ENCODE measurements at regions not wholly inside any gene's neighbourhood (a gene's known extent, or its start where the extent isn't known, plus 50 kb on each side); places are given as distances from the start of the nearest gene placed in this dataset.
"Not testable (repeated sequence)": the region's sequence is repeated elsewhere in the genome, so short reads cannot be mapped to it uniquely, and the experiment has no call there.

GRCh38 chr11:110855191-110855590 lies 143.0 kb upstream of the ARHGAP20 start:
- no peak overlapping the region for H3K4me3 ChIP-seq (ENCODE audit: low read length)
- H3K4me1 ChIP-seq (ENCODE audit: low read length) = no peaks in the 10 kb centered on the region
- TF ChIP-seq EZH2 (optimal IDR thresholded peaks at IDR 0.05; ENCODE audit: low read depth, low read length) (no peak), CTCF (IDR thresholded peaks at IDR 0.05; ENCODE audit: low read length) (no peak), EZH2phosphoT487 (IDR thresholded peaks at IDR 0.05; ENCODE audit: low read length) (no peak)
- no peak overlapping the region for H3K9ac ChIP-seq (ENCODE audit: low read length)
- H3K79me2 ChIP-seq (ENCODE audit: low read length) = no peaks in the 10 kb centered on the region
- H3K27ac ChIP-seq (ENCODE audit: low read length) = no peak overlapping the region
- H4K20me1 ChIP-seq (ENCODE audit: insufficient read depth, low read length) = no peaks in the 10 kb centered on the region
- no peaks in the 10 kb centered on the region for H3K9me3 ChIP-seq (replicated peaks; ENCODE audit: insufficient read depth, low read length)
- H2AFZ ChIP-seq (ENCODE audit: low read length) = no peak overlapping the region
- no peaks in the 10 kb centered on the region for H3F3A ChIP-seq (ENCODE audit: insufficient read depth, low read length)
- H3K4me2 ChIP-seq (ENCODE audit: low read depth, low read length) = no peak overlapping the region
- H3K36me3 ChIP-seq (replicated peaks; ENCODE audit: insufficient read depth, low read length) = no peaks in the 10 kb centered on the region
- DNase-seq = no peak
- H3K9me2 ChIP-seq (replicated peaks; ENCODE audit: insufficient read depth, low read length) = no peaks in the 10 kb centered on the region
- H3K27me3 ChIP-seq (replicated peaks; ENCODE audit: insufficient read depth, low read length) = no peaks in the 10 kb centered on the region

GRCh38 chr11:110852921-110853490 lies 140.8 kb upstream of the ARHGAP20 start:
- no peaks in the 10 kb centered on the region for H3K36me3 ChIP-seq (replicated peaks; ENCODE audit: insufficient read depth, low read length)
- H2AFZ ChIP-seq (ENCODE audit: low read length) = no peak overlapping the region
- no peak overlapping the region for H3K27ac ChIP-seq (ENCODE audit: low read length)
- no peaks in the 10 kb centered on the region for H3F3A ChIP-seq (ENCODE audit: insufficient read depth, low read length)
- H3K4me3 ChIP-seq (ENCODE audit: low read length) = no peak overlapping the region
- H3K9me2 ChIP-seq (replicated peaks; ENCODE audit: insufficient read depth, low read length) = no peaks in the 10 kb centered on the region
- H4K20me1 ChIP-seq (ENCODE audit: insufficient read depth, low read length) = no peaks in the 10 kb centered on the region
- DNase-seq = no peak
- no peak overlapping the region for H3K4me2 ChIP-seq (ENCODE audit: low read depth, low read length)
- H3K4me1 ChIP-seq (ENCODE audit: low read length) = no peaks in the 10 kb centered on the region
- no peaks in the 10 kb centered on the region for H3K27me3 ChIP-seq (replicated peaks; ENCODE audit: insufficient read depth, low read length)
- no peaks in the 10 kb centered on the region for H3K9me3 ChIP-seq (replicated peaks; ENCODE audit: insufficient read depth, low read length)
- no peak overlapping the region for H3K9ac ChIP-seq (ENCODE audit: low read length)
- TF ChIP-seq EZH2 (optimal IDR thresholded peaks at IDR 0.05; ENCODE audit: low read depth, low read length) = no peak
- TF ChIP-seq EZH2phosphoT487 (IDR thresholded peaks at IDR 0.05; ENCODE audit: low read length) = no peak
- H3K79me2 ChIP-seq (ENCODE audit: low read length) = no peaks in the 10 kb centered on the region

GRCh38 chr11:110850846-110851245 lies 138.6 kb upstream of the ARHGAP20 start:
- no peak overlapping the region for H2AFZ ChIP-seq (ENCODE audit: low read length)
- H3F3A ChIP-seq (ENCODE audit: insufficient read depth, low read length) = no peaks in the 10 kb centered on the region
- no peaks in the 10 kb centered on the region for H3K9me2 ChIP-seq (replicated peaks; ENCODE audit: insufficient read depth, low read length)
- TF ChIP-seq CTCF (IDR thresholded peaks at IDR 0.05; ENCODE audit: low read length) (no peak), EZH2phosphoT487 (IDR thresholded peaks at IDR 0.05; ENCODE audit: low read length) (no peak), EZH2 (optimal IDR thresholded peaks at IDR 0.05; ENCODE audit: low read depth, low read length) (no peak)
- H3K27ac ChIP-seq (ENCODE audit: low read length) = no peak overlapping the region
- H3K4me3 ChIP-seq (ENCODE audit: low read length) = no peak overlapping the region
- no peaks in the 10 kb centered on the region for H3K4me1 ChIP-seq (ENCODE audit: low read length)
- no peaks in the 10 kb centered on the region for H3K27me3 ChIP-seq (replicated peaks; ENCODE audit: insufficient read depth, low read length)
- no peak for DNase-seq
- no peak overlapping the region for H3K9ac ChIP-seq (ENCODE audit: low read length)
- no peaks in the 10 kb centered on the region for H3K9me3 ChIP-seq (replicated peaks; ENCODE audit: insufficient read depth, low read length)
- H3K36me3 ChIP-seq (replicated peaks; ENCODE audit: insufficient read depth, low read length) = no peaks in the 10 kb centered on the region
- no peaks in the 10 kb centered on the region for H4K20me1 ChIP-seq (ENCODE audit: insufficient read depth, low read length)
- no peaks in the 10 kb centered on the region for H3K79me2 ChIP-seq (ENCODE audit: low read length)
- no peak overlapping the region for H3K4me2 ChIP-seq (ENCODE audit: low read depth, low read length)

- not testable (repeated sequence) for H3K4me3 ChIP-seq (ENCODE audit: low read length)
These were observed 130.8 kb upstream of the ARHGAP20 start for GRCh38 chr11:110843053-110843452.

More at GRCh38 chr11:110843053-110843452, 130.8 kb upstream of the ARHGAP20 start:
- not testable (repeated sequence) for H3K27ac ChIP-seq (ENCODE audit: low read length); H3K36me3 ChIP-seq (replicated peaks; ENCODE audit: insufficient read depth, low read length); H4K20me1 ChIP-seq (ENCODE audit: insufficient read depth, low read length); H3K4me2 ChIP-seq (ENCODE audit: low read depth, low read length); H3K9ac ChIP-seq (ENCODE audit: low read length); H3K4me1 ChIP-seq (ENCODE audit: low read length); DNase-seq; H2AFZ ChIP-seq (ENCODE audit: low read length); H3K79me2 ChIP-seq (ENCODE audit: low read length); H3K9me2 ChIP-seq (replicated peaks; ENCODE audit: insufficient read depth, low read length); H3K9me3 ChIP-seq (replicated peaks; ENCODE audit: insufficient read depth, low read length); H3K27me3 ChIP-seq (replicated peaks; ENCODE audit: insufficient read depth, low read length); H3F3A ChIP-seq (ENCODE audit: insufficient read depth, low read length)

Measured in MM.1S (cell line).